K562 (cell line): ENCODE measurements at regions not wholly inside any gene's neighbourhood (a gene's known extent, or its start where the extent isn't known, plus 50 kb on each side); places are given as distances from the start of the nearest gene placed in this dataset.
A peak's percentile ranks its signal among the peaks of the same experiment; 100 is the strongest.

ENCODE experiments used
- ATAC-seq: fragments of 200-7000 bp; cut with Tn5 transposase; 3 replicates; pipeline ENCODE4 v1.9.1; 2020; ENCODE audit warnings: moderate library complexity
- BruUV-seq: library from RNA; stranded (reverse); fragments of 400-500 nt; replicated peaks from 2 replicates; lab custom pipeline; 2021; lab: Mats Ljungman, UMichigan
- CTCF ChIA-PET: fragments of 300-600 bp; formaldehyde crosslinking; extraction: SDS; loops from one replicate; lab custom pipeline; 2021; ENCODE audit warnings: low intra/inter-chr PET ratio; lab: Yijun Ruan, JAX
- POLR2A ChIA-PET: fragments of 300-600, 350-650 bp; sonication (Branson Sonifier 250); formaldehyde crosslinking; extraction: SDS; loops from one replicate; lab custom pipeline; 2021; ENCODE audit warnings: antibody characterized with exemption, inconsistent platforms; lab: Yijun Ruan, JAX
- DNase-seq, 4 experiments: peaks; one replicate each; pipeline versions ENCODE4 v3.0.0 to v3.0.0-alpha.2; 2011 to 2018; ENCODE audit warnings: low spot score in 3 of 4, mixed read lengths in 3 of 4; ENCODE audit errors: extremely low read depth in 1 of 4
- FAIRE-seq: peaks from 2 replicates; lab custom pipeline; 2011; peaks lifted over from hg19 to GRCh38; lab: Jason Lieb, UNC
- H2AFZ ChIP-seq: 2 replicates; pipeline ENCODE4 v1.6.0; 2011; ENCODE audit warnings: low read depth, low read length, control low read depth, inconsistent platforms
- H3K27ac ChIP-seq: fragments of 200-600 bp; 3 replicates; pipeline ENCODE4 v1.8.0; 2011; ENCODE audit warnings: low read depth, mild to moderate bottlenecking, control low read depth, inconsistent platforms, low read length, moderate library complexity, mixed read lengths; ENCODE audit errors: extremely low read depth
- H3K27me3 ChIP-seq, 2 experiments: fragments of 300-600 bp in 1 of 2; 2 replicates in 1 of 2; 3 replicates in 1 of 2; pipeline versions ENCODE4 v1.6.0 to v1.8.0; 2011; ENCODE audit warnings: inconsistent platforms in 2 of 2, low read length in 2 of 2, mild to moderate bottlenecking in 1 of 2, mixed read lengths in 1 of 2, moderate library complexity in 1 of 2; ENCODE audit not compliant: control insufficient read depth in 2 of 2, insufficient read depth in 2 of 2
- H3K36me3 ChIP-seq: fragments of 300-600 bp; 3 replicates; pipeline ENCODE4 v1.8.0; 2011; ENCODE audit warnings: mild to moderate bottlenecking, low read length, inconsistent platforms; ENCODE audit not compliant: control insufficient read depth, insufficient read depth
- H3K4me1 ChIP-seq, 2 experiments: fragments of 200-600 bp in 1 of 2; replicated peaks in 1 of 2; 2 replicates in 1 of 2; 3 replicates in 1 of 2; pipeline versions ENCODE4 v1.5.1 to v1.8.0; 2011; ENCODE audit warnings: inconsistent platforms in 2 of 2, low read length in 2 of 2, mild to moderate bottlenecking in 1 of 2, mixed read lengths in 1 of 2, moderate library complexity in 1 of 2; ENCODE audit not compliant: control insufficient read depth in 2 of 2, insufficient read depth in 2 of 2
- H3K4me2 ChIP-seq: 2 replicates; pipeline ENCODE4 v1.6.1; 2011; ENCODE audit warnings: low read length, control low read depth, inconsistent platforms, mixed read lengths; ENCODE audit not compliant: insufficient read depth
- H3K4me3 ChIP-seq: fragments of 200-600 bp; sonication (generic), shearing (Covaris generic); 2 replicates; pipeline ENCODE4 v1.5.1; 2016; ENCODE audit warnings: control low read depth, inconsistent platforms
- H3K79me2 ChIP-seq: fragments of 200-600 bp; 3 replicates; pipeline ENCODE4 v1.8.0; 2011; ENCODE audit warnings: low read length, inconsistent platforms; ENCODE audit not compliant: control insufficient read depth, insufficient read depth
- H3K9ac ChIP-seq, 2 experiments: 2 replicates each; pipeline versions ENCODE4 v1.6.0 to v1.6.1; 2011; ENCODE audit warnings: low read depth in 2 of 2, low read length in 2 of 2, control low read depth in 1 of 2, inconsistent platforms in 1 of 2, mild to moderate bottlenecking in 1 of 2, mixed read lengths in 1 of 2; ENCODE audit not compliant: insufficient read depth in 1 of 2
- H3K9me1 ChIP-seq: one replicate; pipeline ENCODE4 v1.6.0; 2011; ENCODE audit warnings: inconsistent platforms, mild to moderate bottlenecking, low read length, moderate library complexity; ENCODE audit not compliant: control insufficient read depth, insufficient read depth
- H3K9me3 ChIP-seq: replicated peaks from 2 replicates; pipeline ENCODE4 v1.5.1; 2011; ENCODE audit warnings: low read depth, low read length, inconsistent platforms; ENCODE audit not compliant: control insufficient read depth, insufficient read depth
- H4K20me1 ChIP-seq: replicated peaks from 2 replicates; pipeline ENCODE4 v1.6.1; 2011; ENCODE audit warnings: low read length, inconsistent platforms, mixed read lengths; ENCODE audit not compliant: control insufficient read depth, insufficient read depth
- CEBPG ChIP-seq, 3 experiments: fragments of 200-800 bp in 1 of 3; sonication (Bioruptor generic) in 1 of 3; sonication (generic) in 1 of 3; formaldehyde crosslinking in 1 of 3; IDR thresholded peaks in 2 of 3; conservative IDR thresholded peaks in 1 of 3; 2 replicates each; pipeline versions ENCODE4 v1.6.1 to v1.8.0; 2016 to 2022; ENCODE audit warnings: missing compliant biosample characterization in 2 of 3, missing genetic modification characterization in 2 of 3, mild to moderate bottlenecking in 1 of 3, missing genetic modification reagents in 1 of 3
- CHD1 ChIP-seq: fragments of 200-600 bp; sonication (generic); IDR thresholded peaks from one replicate; pipeline ENCODE4 v1.6.1; 2012; ENCODE audit warnings: mild to moderate bottlenecking, moderate library complexity, low read length, inconsistent platforms
- ERF ChIP-seq: fragments of 450-650 bp; formaldehyde crosslinking; IDR thresholded peaks from 2 replicates; pipeline ENCODE4 v1.4.0; 2020; ENCODE audit warnings: mild to moderate bottlenecking, mixed read lengths
- ETS2 ChIP-seq: IDR thresholded peaks from 2 replicates; pipeline ENCODE4 v1.6.1; 2016; ENCODE audit warnings: borderline replicate concordance, missing genetic modification characterization, mild to moderate bottlenecking, moderate library complexity, missing compliant biosample characterization; ENCODE audit not compliant: poor library complexity, severe bottlenecking
- FOS ChIP-seq: IDR thresholded peaks from 3 replicates; pipeline ENCODE4 v1.6.1; 2011; ENCODE audit not compliant: insufficient read length; ENCODE audit errors: extremely low read depth
- HDAC1 ChIP-seq, 2 experiments: fragments of 450-650 bp; IDR thresholded peaks; 2 replicates each; pipeline ENCODE4 v1.6.1; 2016 to 2017; ENCODE audit warnings: inconsistent platforms in 1 of 2, mild to moderate bottlenecking in 1 of 2, moderate library complexity in 1 of 2
- KAT7 ChIP-seq: sonication (generic); formaldehyde crosslinking; IDR thresholded peaks from 2 replicates; pipeline ENCODE4 v1.8.0; 2022; ENCODE audit warnings: missing genetic modification reagents, mild to moderate bottlenecking, borderline replicate concordance
- MIER1 ChIP-seq: fragments of 450-650 bp; IDR thresholded peaks from 2 replicates; pipeline ENCODE4 v1.6.1; 2016; ENCODE audit warnings: antibody characterized with exemption, mild to moderate bottlenecking, low read depth
- RFX7 ChIP-seq: fragments of 250-450 bp; sonication (Bioruptor Pico); IDR thresholded peaks from 2 replicates; pipeline ENCODE4 v1.5.1; 2021; ENCODE audit warnings: mild to moderate bottlenecking
- ZNF584 ChIP-seq: fragments of 200-800 bp; sonication (Bioruptor generic); IDR thresholded peaks from 2 replicates; pipeline ENCODE4 v1.6.1; 2016; ENCODE audit warnings: low read depth, mild to moderate bottlenecking, missing genetic modification characterization, missing compliant biosample characterization
- WGBS: fragments of 100-300 bp; shearing (Covaris generic); methylation state at CpG from one replicate; pipeline ENCODE4 v1.1.6; 2016; ENCODE audit warnings: low coverage, mixed read lengths; ENCODE audit not compliant: insufficient coverage; ENCODE audit errors: missing lambda C conversion rate; 5-methylcytosine and 5-hydroxymethylcytosine counted together
- in situ Hi-C: fragments of 300-500 bp; cut with MboI; formaldehyde crosslinking; loops from 4 replicates; pipeline ENCODE4 v1.15.0; 2018; ENCODE audit warnings: inconsistent platforms, mixed read lengths
- intact Hi-C: fragments of 100-400 bp; cut with micrococcal nuclease; formaldehyde crosslinking; loops from 2 replicates; pipeline ENCODE4 v1.14.2; 2022
- TF ChIP-seq, protein P1 (sequence below): fragments of 450-650 bp; IDR thresholded peaks from 2 replicates; pipeline ENCODE4 v1.6.1; 2016; ENCODE audit warnings: low read depth
- TF ChIP-seq, protein P2 (sequence below): fragments of 450-650 bp; conservative IDR thresholded peaks from 2 replicates; pipeline ENCODE4 v1.6.1; 2016; ENCODE audit warnings: missing genetic modification characterization, low read depth, mild to moderate bottlenecking, control low read depth, missing compliant biosample characterization

DNA sequence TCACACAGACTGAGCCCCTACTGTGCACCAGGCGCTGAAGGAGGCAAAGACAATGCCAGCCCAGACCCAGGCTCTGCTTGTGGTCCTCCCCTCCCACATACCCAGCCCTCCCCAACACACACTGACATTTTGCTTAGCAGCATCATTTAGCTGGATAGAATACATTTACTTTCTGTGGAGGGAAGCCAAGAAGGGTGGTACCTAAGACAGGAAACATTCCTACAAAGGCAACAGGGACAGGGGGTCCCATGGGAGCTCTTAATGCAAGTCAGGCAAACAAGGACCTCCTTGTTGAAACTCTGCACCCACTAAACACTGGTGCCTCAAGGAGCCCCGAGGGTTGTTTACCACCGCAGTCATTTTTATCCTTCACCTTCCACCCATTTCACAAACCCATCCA lies 77.0 kb upstream of the ZNF507 start:
- H3K4me1 ChIP-seq, result no peaks in the 10 kb centered on the region
- ChIA-PET POLR2A (no interaction called here), CTCF (no interaction called here)
- no peaks in the 10 kb centered on the region for H3K79me2 ChIP-seq
- peaks cover 22 to 38% of the 10 kb centered on the region in 2 experiments; a peak in 4 of 5 replicates for H3K27me3 ChIP-seq
- intact Hi-C loops, result no loop called here
- H2AFZ ChIP-seq, result no peak overlapping the region
- H4K20me1 ChIP-seq, result no peaks in the 10 kb centered on the region; the same call in 1 of the 2 replicates
- H3K9me3 ChIP-seq, result no peaks in the 10 kb centered on the region
- H3K9me1 ChIP-seq, result no peaks in the 10 kb centered on the region
- in situ Hi-C loops, result no loop called here
- no TSS peak for BruUV-seq
- no peaks in the 10 kb centered on the region for H3K36me3 ChIP-seq
- no peak overlapping the region for H3K4me2 ChIP-seq
- WGBS, result 0% methylated on average over 3 of the region's 3 CpGs
- H3K4me3 ChIP-seq, result no peak overlapping the region
- ATAC-seq (no peak), FAIRE-seq (no peak), DNase-seq (peak in 1 of 4 experiments; percentile 1)
- no peak overlapping the region for H3K9ac ChIP-seq
- H3K27ac ChIP-seq, result no peak overlapping the region
- TF ChIP-seq FOS (no peak), KAT7 (CRISPR knock-in tag) (no peak), ZNF584 (CRISPR knock-in tag) (no peak), CHD1 (no peak), ERF (no peak), RFX7 (CRISPR knock-in tag) (no peak), MIER1 (no peak), HDAC1 (IDR thresholded peaks at IDR 0.05) (no peak), ETS2 (tag) (no peak), CEBPG (CRISPR knock-in tag; IDR thresholded peaks at IDR 0.05) (no peak), CEBPG (tag; conservative IDR thresholded peaks at IDR 0.05 in 1 of 2, IDR thresholded peaks at IDR 0.05 in 1 of 2) (no peak)
- TF ChIP-seq, protein P1, sequence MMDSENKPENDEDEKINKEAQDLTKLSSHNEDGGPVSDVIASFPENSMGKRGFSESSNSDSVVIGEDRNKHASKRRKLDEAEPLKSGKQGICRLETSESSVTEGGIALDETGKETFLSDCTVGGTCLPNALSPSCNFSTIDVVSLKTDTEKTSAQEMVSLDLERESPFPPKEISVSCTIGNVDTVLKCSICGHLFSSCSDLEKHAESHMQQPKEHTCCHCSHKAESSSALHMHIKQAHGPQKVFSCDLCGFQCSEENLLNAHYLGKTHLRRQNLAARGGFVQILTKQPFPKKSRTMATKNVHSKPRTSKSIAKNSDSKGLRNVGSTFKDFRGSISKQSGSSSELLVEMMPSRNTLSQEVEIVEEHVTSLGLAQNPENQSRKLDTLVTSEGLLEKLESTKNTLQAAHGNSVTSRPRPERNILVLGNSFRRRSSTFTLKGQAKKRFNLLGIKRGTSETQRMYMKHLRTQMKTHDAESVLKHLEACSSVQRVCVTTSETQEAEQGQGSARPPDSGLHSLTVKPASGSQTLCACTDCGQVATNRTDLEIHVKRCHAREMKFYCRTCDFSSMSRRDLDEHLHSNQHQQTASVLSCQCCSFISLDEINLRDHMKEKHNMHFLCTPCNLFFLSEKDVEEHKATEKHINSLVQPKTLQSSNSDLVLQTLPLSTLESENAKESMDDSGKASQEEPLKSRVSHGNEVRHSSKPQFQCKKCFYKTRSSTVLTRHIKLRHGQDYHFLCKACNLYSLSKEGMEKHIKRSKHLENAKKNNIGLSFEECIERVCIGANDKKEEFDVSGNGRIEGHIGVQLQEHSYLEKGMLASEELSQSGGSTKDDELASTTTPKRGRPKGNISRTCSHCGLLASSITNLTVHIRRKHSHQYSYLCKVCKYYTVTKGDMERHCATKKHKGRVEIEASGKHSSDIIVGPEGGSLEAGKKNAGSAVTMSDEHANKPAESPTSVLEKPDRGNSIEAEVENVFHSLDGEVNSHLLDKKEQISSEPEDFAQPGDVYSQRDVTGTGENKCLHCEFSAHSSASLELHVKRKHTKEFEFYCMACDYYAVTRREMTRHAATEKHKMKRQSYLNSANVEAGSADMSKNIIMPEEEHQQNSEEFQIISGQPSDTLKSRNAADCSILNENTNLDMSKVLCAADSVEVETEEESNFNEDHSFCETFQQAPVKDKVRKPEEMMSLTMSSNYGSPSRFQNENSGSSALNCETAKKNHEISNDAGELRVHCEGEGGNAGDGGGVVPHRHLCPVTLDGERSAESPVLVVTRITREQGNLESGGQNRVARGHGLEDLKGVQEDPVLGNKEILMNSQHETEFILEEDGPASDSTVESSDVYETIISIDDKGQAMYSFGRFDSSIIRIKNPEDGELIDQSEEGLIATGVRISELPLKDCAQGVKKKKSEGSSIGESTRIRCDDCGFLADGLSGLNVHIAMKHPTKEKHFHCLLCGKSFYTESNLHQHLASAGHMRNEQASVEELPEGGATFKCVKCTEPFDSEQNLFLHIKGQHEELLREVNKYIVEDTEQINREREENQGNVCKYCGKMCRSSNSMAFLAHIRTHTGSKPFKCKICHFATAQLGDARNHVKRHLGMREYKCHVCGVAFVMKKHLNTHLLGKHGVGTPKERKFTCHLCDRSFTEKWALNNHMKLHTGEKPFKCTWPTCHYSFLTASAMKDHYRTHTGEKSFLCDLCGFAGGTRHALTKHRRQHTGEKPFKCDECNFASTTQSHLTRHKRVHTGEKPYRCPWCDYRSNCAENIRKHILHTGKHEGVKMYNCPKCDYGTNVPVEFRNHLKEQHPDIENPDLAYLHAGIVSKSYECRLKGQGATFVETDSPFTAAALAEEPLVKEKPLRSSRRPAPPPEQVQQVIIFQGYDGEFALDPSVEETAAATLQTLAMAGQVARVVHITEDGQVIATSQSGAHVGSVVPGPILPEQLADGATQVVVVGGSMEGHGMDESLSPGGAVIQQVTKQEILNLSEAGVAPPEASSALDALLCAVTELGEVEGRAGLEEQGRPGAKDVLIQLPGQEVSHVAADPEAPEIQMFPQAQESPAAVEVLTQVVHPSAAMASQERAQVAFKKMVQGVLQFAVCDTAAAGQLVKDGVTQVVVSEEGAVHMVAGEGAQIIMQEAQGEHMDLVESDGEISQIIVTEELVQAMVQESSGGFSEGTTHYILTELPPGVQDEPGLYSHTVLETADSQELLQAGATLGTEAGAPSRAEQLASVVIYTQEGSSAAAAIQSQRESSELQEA, result no peak
- TF ChIP-seq, protein P2, sequence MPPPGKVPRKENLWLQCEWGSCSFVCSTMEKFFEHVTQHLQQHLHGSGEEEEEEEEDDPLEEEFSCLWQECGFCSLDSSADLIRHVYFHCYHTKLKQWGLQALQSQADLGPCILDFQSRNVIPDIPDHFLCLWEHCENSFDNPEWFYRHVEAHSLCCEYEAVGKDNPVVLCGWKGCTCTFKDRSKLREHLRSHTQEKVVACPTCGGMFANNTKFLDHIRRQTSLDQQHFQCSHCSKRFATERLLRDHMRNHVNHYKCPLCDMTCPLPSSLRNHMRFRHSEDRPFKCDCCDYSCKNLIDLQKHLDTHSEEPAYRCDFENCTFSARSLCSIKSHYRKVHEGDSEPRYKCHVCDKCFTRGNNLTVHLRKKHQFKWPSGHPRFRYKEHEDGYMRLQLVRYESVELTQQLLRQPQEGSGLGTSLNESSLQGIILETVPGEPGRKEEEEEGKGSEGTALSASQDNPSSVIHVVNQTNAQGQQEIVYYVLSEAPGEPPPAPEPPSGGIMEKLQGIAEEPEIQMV (tag), result no peak
